GM11168 (cell line): ENCODE measurements at regions not wholly inside any gene's neighbourhood (a gene's known extent, or its start where the extent isn't known, plus 50 kb on each side); places are given as distances from the start of the nearest gene placed in this dataset.

Source experiments
- in situ Hi-C: fragments of 300-500 bp; cut with MboI; formaldehyde crosslinking; loops from one replicate; pipeline ENCODE4 v1.12.0; 2022; ENCODE audit warnings: low sequenced_read_pairs; ENCODE audit not compliant: unreplicated experiment

DNA sequence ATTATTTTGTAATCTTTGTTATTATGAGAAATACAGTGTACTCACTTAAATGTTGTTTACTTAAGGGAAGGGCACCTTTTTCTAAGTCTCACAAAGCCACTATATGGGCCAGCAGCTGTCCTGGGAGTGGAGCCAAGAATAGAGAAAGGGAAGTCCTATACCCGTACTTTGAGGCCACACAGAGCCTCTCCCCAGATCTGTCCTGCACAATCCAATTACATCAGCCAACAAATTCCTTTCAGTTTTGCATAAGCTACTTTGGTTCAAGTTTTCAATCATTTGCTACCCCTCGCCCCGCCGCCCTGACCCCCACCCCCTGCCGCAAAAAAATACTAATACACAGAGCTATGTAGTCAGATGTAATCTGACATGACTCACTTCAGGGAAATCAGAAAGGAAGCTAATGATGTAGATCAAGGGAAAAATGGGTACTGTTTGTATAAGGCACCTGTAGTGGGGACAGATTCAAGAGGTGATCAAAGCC lies 297.4 kb upstream of the NEBL start:
- in situ Hi-C loops, result no loop called here

DNA sequence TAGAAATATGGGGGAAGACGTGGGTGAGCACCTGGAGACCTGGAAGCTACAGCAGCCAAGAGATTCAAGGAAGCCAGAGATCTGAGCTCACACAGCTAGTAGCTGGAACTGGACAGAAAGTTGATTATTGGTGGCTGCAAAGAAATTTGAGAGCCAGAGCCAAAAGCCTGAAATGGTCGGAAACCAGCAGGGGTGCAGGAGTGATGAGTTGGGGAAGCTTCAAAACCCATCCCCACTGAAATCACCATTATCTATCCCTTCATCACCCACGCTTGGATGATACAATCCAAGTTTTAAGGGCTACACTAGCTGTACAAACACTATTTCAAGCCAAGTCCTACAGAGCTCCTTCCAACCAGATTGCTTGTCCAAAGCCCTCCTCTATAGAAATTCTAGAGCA lies 296.1 kb upstream of the NEBL start:
- in situ Hi-C loops, result no loop called here

DNA sequence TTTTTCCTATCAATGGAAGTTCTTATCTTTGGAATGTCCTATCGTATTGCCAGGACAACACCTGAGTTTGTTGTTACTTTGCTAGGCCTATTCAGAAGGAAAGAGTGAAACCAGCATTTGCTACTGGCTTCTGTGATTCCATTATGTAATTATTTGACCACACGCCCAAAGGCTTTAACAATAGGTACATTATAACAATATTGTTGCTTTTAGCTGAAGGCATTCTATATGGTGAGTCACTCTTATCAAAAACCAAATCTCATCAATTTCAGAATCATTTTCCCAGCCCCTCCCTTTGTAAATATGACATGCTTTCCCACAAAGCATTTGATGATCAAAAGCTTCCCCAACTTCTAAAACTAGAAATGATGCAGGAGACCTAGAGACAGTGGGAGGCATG lies 294.4 kb upstream of the NEBL start:
- in situ Hi-C loops, result no loop called here

DNA sequence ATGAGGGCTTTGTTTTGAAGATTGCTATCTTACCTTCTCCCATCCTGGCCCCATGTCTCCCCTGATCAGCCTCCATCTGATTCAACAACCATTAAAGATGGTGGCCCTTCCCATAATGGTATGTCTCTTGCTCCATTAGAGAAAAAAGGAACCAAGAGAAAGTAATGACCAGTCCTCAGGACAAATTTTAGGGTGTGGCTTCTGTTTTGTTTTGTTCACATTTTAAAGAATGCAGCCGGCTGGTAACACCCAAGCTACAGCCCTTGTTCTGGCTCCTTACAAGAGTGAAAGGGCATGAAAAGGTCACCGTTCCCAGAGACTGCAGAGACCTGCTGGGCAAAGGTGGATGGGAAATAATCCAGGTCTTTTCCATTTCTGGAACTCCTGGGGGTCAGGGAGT lies 287.9 kb upstream of the NEBL start:
- in situ Hi-C loops, result no loop called here

DNA sequence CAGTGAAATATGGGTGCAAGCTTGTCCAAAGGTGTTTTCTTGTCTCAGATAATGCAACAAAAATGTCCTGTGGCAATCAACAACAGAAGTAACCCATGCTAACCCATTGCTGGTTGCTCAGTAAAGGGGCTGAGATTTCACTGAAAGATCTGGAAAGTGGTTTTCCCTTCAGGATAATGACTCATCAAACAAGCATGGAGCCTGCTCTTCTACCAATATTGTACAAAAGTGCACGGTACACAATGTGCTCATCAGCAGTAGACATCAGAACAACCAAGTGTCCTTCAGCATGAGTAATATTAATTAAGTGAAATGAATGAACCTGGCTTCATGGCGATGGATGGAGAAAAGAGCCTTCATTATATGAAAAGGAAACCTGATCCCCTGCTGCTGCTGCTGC lies 287.1 kb upstream of the NEBL start:
- in situ Hi-C loops, result no loop called here

DNA sequence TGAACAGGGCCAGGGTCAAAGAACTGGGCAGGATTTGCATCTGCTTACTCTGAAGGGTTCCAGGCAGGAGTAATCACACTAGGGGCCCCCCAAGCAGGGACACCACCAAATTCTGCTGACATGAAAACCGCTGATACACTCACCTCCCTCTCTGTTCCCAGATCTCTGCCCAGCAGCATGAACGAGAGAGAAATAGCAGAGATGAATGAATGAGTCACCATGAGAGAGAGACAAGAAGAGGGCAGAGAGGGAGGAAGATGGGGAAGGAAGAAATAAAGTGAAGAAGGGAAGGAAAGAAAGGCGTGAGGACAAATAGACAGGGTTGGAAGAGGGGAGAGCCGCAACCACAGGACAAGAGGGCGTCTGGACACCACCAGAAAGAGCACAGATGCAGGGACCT lies 285.9 kb upstream of the NEBL start:
- in situ Hi-C loops, result no loop called here

DNA sequence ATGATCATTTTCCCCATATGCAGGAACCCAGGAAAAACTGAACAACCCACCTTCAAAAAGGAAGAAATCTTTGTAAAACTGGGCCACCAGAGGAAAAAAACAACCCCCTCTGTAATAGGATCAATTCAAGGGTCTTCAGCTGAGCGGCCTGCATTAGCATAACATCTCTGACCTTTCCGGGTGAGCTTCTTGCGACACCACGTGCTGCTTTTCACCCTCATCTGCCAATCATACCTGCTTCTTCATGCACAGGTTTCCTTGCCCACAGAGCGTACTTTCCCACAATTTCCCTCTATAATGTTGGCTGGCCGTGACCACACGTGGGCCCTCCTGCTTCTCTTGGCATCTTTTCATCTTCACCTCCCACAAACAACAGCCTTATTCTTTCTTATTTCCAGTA lies 284.3 kb upstream of the NEBL start:
- in situ Hi-C loops, result no loop called here

GRCh38 chr10:21180604-21181003 lies 283.5 kb upstream of the NEBL start:
- in situ Hi-C loops, result no loop called here

- in situ Hi-C loops, result no loop called here
Measured at GRCh38 chr10:21176934-21177480, 279.9 kb upstream of the NEBL start.

- in situ Hi-C loops, result no loop called here
Measured at GRCh38 chr10:21175797-21176196, 278.7 kb upstream of the NEBL start.

DNA sequence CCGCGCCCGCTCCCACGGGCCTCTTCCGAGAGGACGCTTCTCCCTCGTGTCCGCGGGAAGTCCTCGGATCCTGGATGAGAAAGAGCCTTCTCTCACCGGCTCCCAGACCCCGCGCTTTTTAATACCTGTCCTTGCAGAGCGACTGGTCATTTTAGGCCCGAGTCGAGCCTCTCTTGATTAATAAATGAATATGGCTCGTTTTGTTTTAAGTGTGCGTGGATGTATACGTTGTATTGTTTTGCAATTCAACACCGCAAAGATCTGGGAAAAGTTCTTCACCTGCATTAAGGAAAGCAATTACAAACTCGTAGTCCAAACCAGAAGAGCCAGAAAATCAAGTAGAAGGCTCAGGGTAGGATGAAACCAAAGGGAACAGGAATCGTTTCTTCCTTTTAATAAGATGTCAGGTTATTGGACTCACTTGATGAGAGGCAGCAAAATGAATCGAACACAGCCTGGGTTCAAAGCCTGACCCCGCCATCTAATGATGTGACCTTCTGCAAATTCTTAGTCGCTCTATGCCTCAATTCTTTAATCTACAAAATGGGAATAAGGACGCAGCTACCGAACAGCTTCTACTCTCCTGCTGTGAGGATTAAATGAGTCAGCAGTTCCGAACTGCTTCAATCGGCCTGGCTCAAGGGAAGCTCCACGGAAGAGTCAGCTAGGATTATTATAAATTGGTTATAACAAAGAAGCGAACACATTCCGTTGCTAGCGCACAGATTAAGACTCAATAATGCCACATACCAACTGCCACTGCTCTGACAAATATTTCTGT lies 277.8 kb upstream of the NEBL start:
- in situ Hi-C loops, result no loop called here

- in situ Hi-C loops, result no loop called here
Measured at GRCh38 chr10:21173802-21174714, 276.9 kb upstream of the NEBL start.

GRCh38 chr10:21172930-21173801 lies 276.1 kb upstream of the NEBL start:
- in situ Hi-C loops, result no loop called here

DNA sequence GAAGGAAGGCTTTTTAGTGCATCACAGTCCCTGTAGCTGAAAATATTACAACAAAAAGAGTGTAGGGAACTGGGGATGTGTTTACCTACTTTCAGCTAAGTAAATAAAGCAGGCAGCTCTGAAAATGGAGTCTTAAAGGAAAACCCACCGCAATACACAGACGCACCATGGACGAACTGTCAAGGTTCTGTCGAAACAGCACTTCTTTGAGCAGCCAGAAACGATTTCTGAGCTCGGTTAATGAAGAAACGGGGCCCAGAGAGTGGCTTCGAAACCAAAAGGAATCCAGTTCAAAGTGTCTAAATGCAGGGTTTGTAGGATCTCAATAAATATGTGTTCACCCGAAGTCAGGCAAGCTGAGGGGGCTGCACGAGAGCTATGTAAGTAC lies 275.4 kb upstream of the NEBL start:
- in situ Hi-C loops, result no loop called here

DNA sequence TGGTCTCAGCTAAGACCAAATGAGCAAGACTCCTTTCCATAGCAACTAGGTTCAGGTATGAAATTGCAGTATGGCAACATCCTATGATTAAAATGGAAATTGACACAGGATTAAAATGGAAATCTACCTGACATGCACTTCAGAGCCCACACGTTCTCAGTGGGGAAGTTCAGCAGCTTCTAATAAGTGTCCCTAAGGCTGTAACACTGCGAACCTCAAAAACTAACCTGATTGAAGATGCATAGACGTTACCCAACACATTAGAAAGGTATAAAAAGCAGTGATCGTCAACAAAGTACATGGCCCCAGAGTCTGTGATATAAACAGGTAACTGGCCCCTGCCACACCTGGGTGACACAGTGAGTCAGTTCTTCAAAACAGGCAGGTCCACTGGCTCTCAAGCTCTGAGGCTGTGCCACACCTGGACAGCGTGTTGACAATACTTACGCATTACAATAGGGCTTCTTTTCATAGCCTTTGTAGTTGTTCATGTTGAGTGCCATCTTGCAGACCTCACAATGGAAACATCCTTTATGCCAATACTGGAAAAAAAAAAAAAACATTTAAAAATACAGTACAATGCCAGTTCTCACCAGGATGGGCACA lies 274.9 kb upstream of the NEBL start:
- in situ Hi-C loops, result no loop called here

DNA sequence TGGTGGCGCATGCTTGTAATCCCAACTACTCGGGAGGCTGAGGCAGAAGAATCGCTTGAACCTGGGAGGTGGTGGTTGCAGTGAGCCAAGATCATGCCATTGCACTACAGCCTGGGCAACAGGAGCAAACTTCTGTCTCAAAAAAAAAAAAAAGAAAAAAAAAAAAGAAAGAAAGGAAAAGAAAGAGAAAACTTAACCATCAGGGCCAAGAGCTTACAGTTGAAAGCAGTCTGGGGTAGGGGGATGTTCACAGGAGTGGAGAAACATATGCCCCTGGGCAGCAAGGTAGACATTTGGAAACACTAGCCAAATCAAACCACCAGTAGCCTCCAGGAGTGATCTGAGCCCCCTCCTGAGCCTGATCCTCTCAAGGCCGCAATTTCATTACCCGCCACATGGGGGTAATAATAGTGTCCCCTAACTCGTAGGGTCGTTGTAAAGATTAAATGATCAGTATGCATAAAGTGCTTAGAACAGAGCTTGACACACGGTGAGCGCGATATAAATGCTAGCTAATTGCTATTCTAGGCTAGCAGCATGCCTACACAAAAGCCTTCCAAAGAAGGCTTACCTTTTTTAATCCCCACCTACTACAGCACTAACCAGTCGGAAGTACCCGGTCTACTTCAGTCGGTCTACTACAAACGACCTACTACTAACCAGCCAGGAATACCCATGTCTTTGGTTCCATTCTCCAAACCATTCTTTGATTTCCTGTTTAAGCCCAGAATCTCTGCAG lies 274.3 kb upstream of the NEBL start:
- in situ Hi-C loops, result no loop called here

- in situ Hi-C loops, result no loop called here
Measured at GRCh38 chr10:21170216-21170615, 273.1 kb upstream of the NEBL start.

GRCh38 chr10:21169271-21169670 lies 272.2 kb upstream of the NEBL start:
- in situ Hi-C loops, result no loop called here
